GM21423 (cell line): ENCODE measurements at regions not wholly inside any gene's neighbourhood (a gene's known extent, or its start where the extent isn't known, plus 50 kb on each side); places are given as distances from the start of the nearest gene placed in this dataset.
A peak's percentile ranks its signal among the peaks of the same experiment; 100 is the strongest.

Experiments
- ATAC-seq: cut with Tn5 transposase; IDR thresholded peaks from one replicate; pipeline ENCODE4 v1.9.1; 2021; ENCODE audit warnings: mild to moderate bottlenecking, moderate library complexity; ENCODE audit not compliant: unreplicated experiment

- ATAC-seq, result no peak
These were observed 305.0 kb downstream of the HLX start for GRCh38 chr1:221184131-221184794.

- ATAC-seq, result no peak
These were observed 307.9 kb downstream of the HLX start for GRCh38 chr1:221187174-221187573.

GRCh38 chr1:221188458-221188857, 309.2 kb downstream of the HLX start:
- ATAC-seq, result no peak

- ATAC-seq, result no peak
These were observed 311.0 kb downstream of the HLX start for GRCh38 chr1:221190249-221190648.

GRCh38 chr1:221192055-221192454, 312.8 kb downstream of the HLX start:
- ATAC-seq, result no peak

- ATAC-seq, result peak; percentile 63
These were observed 321.2 kb downstream of the HLX start for GRCh38 chr1:221200464-221200863.

GRCh38 chr1:221201773-221202172, 322.5 kb downstream of the HLX start:
- no peak for ATAC-seq

GRCh38 chr1:221203224-221204054, 324.2 kb downstream of the HLX start:
- ATAC-seq, result peak; percentile 68

GRCh38 chr1:221204055-221204833, 325.0 kb downstream of the HLX start:
- ATAC-seq, result no peak

GRCh38 chr1:221206076-221206475, 326.8 kb downstream of the HLX start:
- no peak for ATAC-seq

- no peak for ATAC-seq
These were observed 333.7 kb downstream of the HLX start for GRCh38 chr1:221212926-221213325.

GRCh38 chr1:221217029-221217428, 337.8 kb downstream of the HLX start:
- ATAC-seq, result no peak

- ATAC-seq, result no peak
These were observed 344.0 kb downstream of the HLX start for GRCh38 chr1:221223281-221223680.

GRCh38 chr1:221227460-221227859, 348.2 kb downstream of the HLX start:
- ATAC-seq, result no peak

GRCh38 chr1:221227872-221228337, 348.7 kb downstream of the HLX start:
- no peak for ATAC-seq

- ATAC-seq, result no peak
These were observed 349.4 kb downstream of the HLX start for GRCh38 chr1:221228594-221228993.

GRCh38 chr1:221230605-221231004, 351.4 kb downstream of the HLX start:
- no peak for ATAC-seq

GRCh38 chr1:221234791-221235190, 355.5 kb downstream of the HLX start:
- ATAC-seq, result no peak

- no peak for ATAC-seq
These were observed 358.3 kb downstream of the HLX start for GRCh38 chr1:221237587-221237986.

- ATAC-seq, result no peak
These were observed 359.9 kb downstream of the HLX start for GRCh38 chr1:221239181-221239580.

- ATAC-seq, result no peak
These were observed 360.5 kb downstream of the HLX start for GRCh38 chr1:221239792-221240191.
